Astrocyte of the cerebellum (primary cell): ENCODE measurements at regions not wholly inside any gene's neighbourhood (a gene's known extent, or its start where the extent isn't known, plus 50 kb on each side); places are given as distances from the start of the nearest gene placed in this dataset.
A peak's percentile ranks its signal among the peaks of the same experiment; 100 is the strongest.

Experiments
- DNase-seq: peaks from one replicate; pipeline ENCODE4 v3.0.0-alpha.2; 2011; ENCODE audit warnings: low read depth
- H3K4me3 ChIP-seq: 2 replicates; pipeline ENCODE4 v1.5.1; 2011; ENCODE audit warnings: mild to moderate bottlenecking, low read depth, low read length, moderate library complexity
- CTCF ChIP-seq: IDR thresholded peaks from 2 replicates; pipeline ENCODE4 v1.5.1; 2012; ENCODE audit warnings: low read length, low read depth, moderate library complexity, mild to moderate bottlenecking; ENCODE audit errors: missing control alignments
- in situ Hi-C: cut with HindIII; loops from 2 replicates; pipeline ENCODE4 v1.10.0; 2017; ENCODE audit warnings: low sequenced_read_pairs

DNA sequence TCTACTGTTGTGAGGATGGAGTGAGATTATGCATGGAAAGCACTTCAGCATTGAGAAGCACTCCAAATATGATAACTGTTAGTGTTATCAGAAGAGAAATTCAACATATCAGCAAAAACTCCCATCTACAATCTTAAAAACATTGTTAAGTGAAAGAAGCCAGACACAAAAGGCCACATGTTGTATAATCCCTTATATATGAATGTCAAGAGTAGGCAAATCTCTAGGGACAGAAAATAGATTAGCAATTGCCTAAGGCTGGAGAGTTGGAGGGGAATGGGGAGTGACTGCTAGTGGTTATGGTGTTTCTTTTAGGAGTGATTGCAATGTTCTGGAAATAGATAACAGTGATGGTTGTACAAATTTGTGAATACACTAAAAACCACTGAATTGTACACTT, 122.5 kb upstream of the LNX1 start:
- no peak overlapping the region for H3K4me3 ChIP-seq
- in situ Hi-C loops: loop anchor here (10.0 kb wide), 1 partner anchor 501 kb away; no protein-coding TSS in a partner anchor
- no peak for TF ChIP-seq CTCF

DNA sequence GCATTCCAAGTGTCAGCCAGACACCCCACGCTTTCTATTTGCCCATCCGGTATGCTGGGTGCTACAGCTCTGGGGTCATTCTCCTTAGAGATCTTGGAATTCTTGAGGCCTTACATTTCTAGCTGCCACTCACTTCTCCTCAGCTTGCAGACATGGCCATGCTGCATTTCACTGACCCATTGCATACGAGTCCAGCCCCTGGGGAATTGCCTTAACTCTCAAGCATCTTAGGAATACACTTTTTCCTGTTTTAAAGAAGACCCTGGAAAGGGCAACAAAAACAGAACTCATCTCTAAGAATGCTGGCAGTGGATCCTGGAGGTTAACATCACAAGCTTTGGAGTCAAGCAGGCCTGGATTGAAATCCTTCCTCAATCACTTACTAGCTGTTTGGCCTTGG, 122.0 kb upstream of the LNX1 start:
- in situ Hi-C loops: loop anchor here (10.0 kb wide), 1 partner anchor 502 kb away; no protein-coding TSS in a partner anchor
- no peak overlapping the region for H3K4me3 ChIP-seq
- TF ChIP-seq CTCF: no peak
- DNase-seq: no peak

More for the DNA sequence above, 122.5 kb upstream of the LNX1 start:
- no peak for DNase-seq

DNA sequence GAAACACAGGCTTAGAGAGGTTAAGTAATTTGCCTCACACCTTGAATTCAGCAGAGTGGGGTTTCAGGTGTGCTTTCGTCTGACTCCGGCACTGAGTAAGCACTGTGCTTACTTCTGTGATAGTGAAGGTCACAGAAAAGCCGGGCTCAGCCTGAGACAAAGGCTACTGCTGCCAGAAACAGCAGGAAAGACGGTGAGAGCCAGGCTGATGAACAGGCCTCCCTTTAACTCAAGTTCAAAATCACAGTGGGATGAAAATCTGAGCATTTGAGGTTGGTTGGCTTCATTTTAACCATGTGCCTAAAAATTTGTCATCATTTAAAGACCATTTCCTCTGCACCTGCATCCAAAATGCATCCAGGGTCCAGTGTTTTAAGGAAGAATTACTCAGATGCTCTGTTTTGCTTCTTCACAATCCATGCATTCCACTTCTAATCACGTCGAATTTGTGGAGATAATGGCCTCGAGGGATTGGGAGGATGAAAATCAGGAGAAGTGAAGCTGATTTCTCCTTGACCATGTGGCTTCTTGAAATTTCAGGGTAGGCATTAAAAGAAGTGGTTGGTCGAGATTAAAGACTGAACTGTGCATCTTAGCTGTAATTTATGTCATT, 121.2 kb upstream of the LNX1 start:
- no peak overlapping the region for H3K4me3 ChIP-seq
- DNase-seq: no peak
- TF ChIP-seq CTCF: no peak
- in situ Hi-C loops: loop anchor here (10.0 kb wide), 1 partner anchor 502 kb away; no protein-coding TSS in a partner anchor

DNA sequence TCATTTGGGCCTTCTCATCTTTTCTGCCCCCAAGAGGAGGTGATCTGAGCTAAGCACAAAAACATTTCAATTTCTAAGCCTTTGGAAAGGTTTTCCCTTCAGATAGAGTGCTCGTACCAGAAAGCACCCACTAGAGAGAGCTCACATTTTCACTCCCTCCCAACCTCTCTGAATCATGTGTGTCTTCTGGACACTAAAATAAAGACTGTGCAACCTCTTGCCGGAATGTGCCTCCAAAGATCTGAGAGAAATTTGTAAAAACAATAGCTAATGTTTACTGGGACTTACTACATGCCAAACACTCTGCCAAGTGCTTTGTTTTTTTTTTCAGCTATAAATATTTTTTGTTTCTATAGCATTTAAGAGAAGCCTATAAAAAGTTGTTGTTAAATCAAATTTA, 120.6 kb upstream of the LNX1 start:
- DNase-seq: no peak
- no peak overlapping the region for H3K4me3 ChIP-seq
- in situ Hi-C loops: loop anchor here (10.0 kb wide), 1 partner anchor 503 kb away; no protein-coding TSS in a partner anchor
- TF ChIP-seq CTCF: no peak

- in situ Hi-C loops: loop anchor here (10.0 kb wide), 1 partner anchor 505 kb away; no protein-coding TSS in a partner anchor
- peak; percentile 17 for TF ChIP-seq CTCF
- DNase-seq: no peak
- no peak overlapping the region for H3K4me3 ChIP-seq
Observed at GRCh38 chr4:53709693-53710092, 118.4 kb upstream of the LNX1 start.

GRCh38 chr4:53707491-53707890, 116.2 kb upstream of the LNX1 start:
- no peak for DNase-seq

More at GRCh38 chr4:53707491-53707890, 116.2 kb upstream of the LNX1 start:
- in situ Hi-C loops: no loop called here
- H3K4me3 ChIP-seq: no peak overlapping the region
- TF ChIP-seq CTCF: no peak
